Activated naive CD8-positive, alpha-beta T cell treated with anti-CD3 and anti-CD28 coated beads, Interleukin-2, amount 10 ng/mL, durations not matched to agents 7 days and 5 days (primary cell): ENCODE measurements at regions not wholly inside any gene's neighbourhood (a gene's known extent, or its start where the extent isn't known, plus 50 kb on each side); places are given as distances from the start of the nearest gene placed in this dataset.
"Not testable (repeated sequence)": the region's sequence is repeated elsewhere in the genome, so short reads cannot be mapped to it uniquely, and the experiment has no call there.

Source experiments
- ATAC-seq: fragments of 150-1000 bp; cut with Tn5 transposase; one replicate; pipeline ENCODE4 v1.10.0; 2021; ENCODE audit warnings: low read depth, moderate library complexity
- POLR2A ChIA-PET: fragments of 350-600 bp; sonication (Branson Sonifier 250); formaldehyde crosslinking; loops from one replicate; lab custom pipeline; 2021; ENCODE audit warnings: antibody characterized with exemption; lab: Charles Lee
- DNase-seq: peaks from one replicate; pipeline ENCODE4 v3.0.0; 2021
- H3K27ac Mint-ChIP-seq: one replicate; pipeline ENCODE4 v1.8.0; 2022; ENCODE audit warnings: mild to moderate bottlenecking, mixed read lengths
- H3K27me3 Mint-ChIP-seq: one replicate; pipeline ENCODE4 v1.8.0; 2022; ENCODE audit warnings: mild to moderate bottlenecking, moderate library complexity, mixed read lengths
- H3K36me3 Mint-ChIP-seq: one replicate; pipeline ENCODE4 v1.8.0; 2021; ENCODE audit warnings: mild to moderate bottlenecking, mixed read lengths
- H3K4me1 Mint-ChIP-seq: one replicate; pipeline ENCODE4 v1.8.0; 2021; ENCODE audit warnings: mixed read lengths
- H3K4me3 Mint-ChIP-seq: one replicate; pipeline ENCODE4 v1.8.0; 2022; ENCODE audit warnings: mild to moderate bottlenecking, moderate library complexity, mixed read lengths
- H3K9me3 Mint-ChIP-seq: one replicate; pipeline ENCODE4 v1.8.0; 2021; ENCODE audit warnings: mixed read lengths

DNA sequence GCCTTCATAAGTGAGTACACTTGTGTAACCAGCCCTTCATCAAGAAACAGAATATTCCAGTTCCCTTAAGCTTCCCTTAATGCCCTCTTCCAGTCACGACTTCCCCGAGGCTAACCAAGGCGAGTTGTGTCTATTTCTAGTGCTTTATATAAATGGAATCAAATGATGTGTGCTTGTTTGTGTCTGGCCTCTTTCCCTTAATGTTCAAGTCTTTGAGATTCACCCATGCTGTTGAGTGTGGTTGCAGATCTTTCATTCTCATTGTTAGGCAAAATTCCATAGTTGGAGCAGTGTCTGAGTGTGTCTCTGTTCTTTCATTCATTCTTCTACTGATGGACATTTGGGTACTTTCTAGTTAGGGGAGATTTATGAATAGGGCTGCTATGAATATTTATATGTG is 135.0 kb downstream of the CEBPB start:
- POLR2A ChIA-PET, result no interaction called here
- H3K36me3 Mint-ChIP-seq, result peaks cover 2% of the 10 kb centered on the region
- no peak for DNase-seq

DNA sequence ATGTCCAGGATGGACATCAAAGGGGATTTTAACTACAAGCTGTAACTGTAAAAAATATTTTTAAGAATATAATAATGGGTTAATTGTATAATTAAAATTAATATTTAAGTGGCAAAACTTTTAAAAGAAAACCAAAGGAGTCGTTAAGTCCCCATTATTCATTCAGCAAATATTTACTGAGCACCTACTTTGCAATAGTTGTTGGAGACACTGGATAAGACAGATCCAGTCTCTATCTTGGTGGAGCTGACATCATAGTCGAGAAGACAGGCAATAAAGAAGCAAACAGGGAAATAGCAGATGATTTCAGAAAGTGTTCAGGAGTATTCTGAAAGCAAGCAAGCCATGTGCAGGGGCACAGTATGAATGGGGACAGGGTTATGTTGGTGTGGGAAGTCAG is 137.0 kb downstream of the CEBPB start:
- H3K27me3 Mint-ChIP-seq, result peaks cover 25% of the 10 kb centered on the region
- peaks cover 11% of the 10 kb centered on the region for H3K9me3 Mint-ChIP-seq
- ATAC-seq (no peak), DNase-seq (no peak)
- POLR2A ChIA-PET, result no interaction called here
- H3K27ac Mint-ChIP-seq, result no peak overlapping the region
- peaks cover 2% of the 10 kb centered on the region for H3K36me3 Mint-ChIP-seq
- no peak overlapping the region for H3K4me3 Mint-ChIP-seq
- H3K4me1 Mint-ChIP-seq, result peaks cover 13% of the 10 kb centered on the region

More for the DNA sequence above, 135.0 kb downstream of the CEBPB start:
- peaks cover 15% of the 10 kb centered on the region for H3K4me1 Mint-ChIP-seq
- H3K27ac Mint-ChIP-seq, result no peak overlapping the region
- H3K27me3 Mint-ChIP-seq, result peaks cover 17% of the 10 kb centered on the region
- peaks cover 11% of the 10 kb centered on the region for H3K9me3 Mint-ChIP-seq
- H3K4me3 Mint-ChIP-seq, result no peak overlapping the region
- no peak for ATAC-seq

DNA sequence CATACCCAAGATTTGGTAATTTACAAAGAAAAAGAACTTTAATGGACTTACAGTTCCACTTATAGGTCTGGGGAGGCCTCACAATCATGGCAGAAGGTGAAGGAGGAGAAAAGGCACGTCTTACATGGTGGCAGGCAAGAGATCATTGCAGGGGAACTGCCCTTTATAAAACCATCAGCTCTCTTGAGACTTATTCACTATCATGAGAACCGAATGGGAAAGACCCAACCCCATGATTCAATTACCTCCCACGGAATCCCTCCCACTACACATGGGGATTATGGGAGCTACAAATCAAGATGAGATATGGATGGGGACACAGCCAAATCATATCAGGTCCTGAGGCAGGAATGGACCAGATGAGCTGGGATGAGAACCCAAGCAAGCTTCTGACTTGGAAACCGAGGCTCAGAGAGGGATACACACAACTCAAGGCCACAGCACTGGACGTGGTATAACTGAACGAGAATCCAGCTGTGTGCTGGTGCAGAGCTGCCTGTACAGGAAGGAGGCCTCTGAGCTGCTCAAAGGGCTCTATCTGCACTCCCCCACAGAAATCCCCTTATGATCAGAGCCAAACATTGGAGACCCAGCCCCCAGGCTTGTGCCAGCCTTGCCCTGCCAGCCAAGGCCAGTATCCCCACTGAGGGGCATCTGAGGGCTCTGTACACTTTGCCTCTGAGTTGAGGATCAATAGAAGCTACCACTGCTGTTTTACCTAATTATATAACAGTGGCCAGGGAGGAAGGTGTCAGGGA is 137.8 kb downstream of the CEBPB start:
- peaks cover 11% of the 10 kb centered on the region for H3K9me3 Mint-ChIP-seq
- POLR2A ChIA-PET, result no interaction called here
- H3K27me3 Mint-ChIP-seq, result peaks cover 31% of the 10 kb centered on the region
- no peak overlapping the region for H3K4me3 Mint-ChIP-seq
- no peak overlapping the region for H3K27ac Mint-ChIP-seq
- peaks cover 2% of the 10 kb centered on the region for H3K36me3 Mint-ChIP-seq
- DNase-seq (no peak), ATAC-seq (no peak)
- peaks cover 13% of the 10 kb centered on the region for H3K4me1 Mint-ChIP-seq

DNA sequence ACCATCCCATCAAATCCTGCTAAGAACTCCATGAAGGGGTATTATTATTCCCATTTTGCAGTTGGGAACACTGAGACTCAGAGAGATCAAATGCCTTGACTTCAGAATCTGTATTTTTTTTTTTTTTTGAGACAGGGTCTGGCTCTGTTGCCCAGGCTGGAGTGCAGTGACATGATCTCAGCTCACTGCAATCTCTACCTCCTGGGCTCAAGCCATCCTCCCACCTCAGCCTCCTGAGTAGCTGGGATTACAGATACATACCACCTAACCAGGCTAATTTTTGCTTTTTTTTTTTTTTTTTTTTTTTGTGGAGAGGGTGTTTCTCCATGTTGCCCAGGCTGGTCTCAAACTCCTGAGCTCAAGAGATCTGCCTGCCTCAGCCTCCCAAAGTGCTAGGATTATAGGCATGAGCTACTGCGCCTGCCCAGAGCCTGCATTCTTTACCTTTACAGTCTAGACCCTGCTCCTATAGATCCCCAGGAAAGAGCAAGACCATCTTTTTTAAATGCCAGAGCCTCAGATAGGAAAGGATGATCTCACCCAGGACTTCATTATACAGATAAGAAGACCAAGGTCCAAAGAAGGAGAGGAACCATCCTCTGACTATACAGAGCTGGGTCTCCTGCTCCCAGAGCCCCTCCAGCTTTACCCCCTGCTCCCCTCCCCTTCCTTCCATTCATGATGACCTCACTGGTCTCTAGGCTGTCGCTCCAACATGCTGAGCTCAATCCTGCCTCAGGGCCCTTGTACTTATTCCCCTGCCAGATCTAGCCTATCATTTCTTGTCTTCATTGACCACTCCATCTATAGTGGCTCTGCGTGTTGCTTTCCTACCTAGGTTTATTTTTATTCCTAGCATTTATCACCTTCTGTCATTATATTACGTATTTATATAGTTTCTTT is 138.6 kb downstream of the CEBPB start:
- no peak for ATAC-seq
- Mint-ChIP-seq H3K4me1 (peaks cover 13% of the 10 kb centered on the region), H3K27ac (no peak overlapping the region), H3K36me3 (peaks cover 2% of the 10 kb centered on the region), H3K4me3 (no peak overlapping the region), H3K27me3 (peaks cover 36% of the 10 kb centered on the region), H3K9me3 (peaks cover 11% of the 10 kb centered on the region)
- POLR2A ChIA-PET, result interaction anchor here (0.6 kb wide), 2 partner anchors 71 to 133 kb away, joined by 3 to 5 read pairs; no protein-coding TSS in a partner anchor
- no peak for DNase-seq

DNA sequence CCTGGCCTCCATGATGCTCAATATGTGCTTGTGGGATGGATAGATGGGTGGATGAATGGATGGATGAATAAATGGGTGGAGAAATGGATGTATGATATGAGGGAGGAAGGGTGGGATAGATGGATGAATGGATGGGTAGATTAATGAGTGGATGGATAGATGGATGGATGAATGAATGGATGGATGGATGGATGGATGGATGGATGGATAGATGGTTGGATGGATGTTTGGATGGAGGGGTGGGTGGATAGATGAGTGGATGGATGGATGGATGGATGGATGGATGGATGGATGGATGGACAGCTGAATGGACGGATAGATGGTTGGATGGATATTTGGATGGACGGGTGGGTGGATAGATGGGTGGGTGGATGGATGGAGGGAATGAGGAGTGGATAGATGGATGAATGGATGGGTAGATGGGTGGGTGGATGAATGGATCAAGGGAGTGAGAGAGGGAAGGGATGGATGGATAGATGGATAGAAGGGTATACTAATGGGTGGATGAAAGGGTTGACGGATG is 139.4 kb downstream of the CEBPB start:
- peaks cover 11% of the 10 kb centered on the region for H3K9me3 Mint-ChIP-seq

DNA sequence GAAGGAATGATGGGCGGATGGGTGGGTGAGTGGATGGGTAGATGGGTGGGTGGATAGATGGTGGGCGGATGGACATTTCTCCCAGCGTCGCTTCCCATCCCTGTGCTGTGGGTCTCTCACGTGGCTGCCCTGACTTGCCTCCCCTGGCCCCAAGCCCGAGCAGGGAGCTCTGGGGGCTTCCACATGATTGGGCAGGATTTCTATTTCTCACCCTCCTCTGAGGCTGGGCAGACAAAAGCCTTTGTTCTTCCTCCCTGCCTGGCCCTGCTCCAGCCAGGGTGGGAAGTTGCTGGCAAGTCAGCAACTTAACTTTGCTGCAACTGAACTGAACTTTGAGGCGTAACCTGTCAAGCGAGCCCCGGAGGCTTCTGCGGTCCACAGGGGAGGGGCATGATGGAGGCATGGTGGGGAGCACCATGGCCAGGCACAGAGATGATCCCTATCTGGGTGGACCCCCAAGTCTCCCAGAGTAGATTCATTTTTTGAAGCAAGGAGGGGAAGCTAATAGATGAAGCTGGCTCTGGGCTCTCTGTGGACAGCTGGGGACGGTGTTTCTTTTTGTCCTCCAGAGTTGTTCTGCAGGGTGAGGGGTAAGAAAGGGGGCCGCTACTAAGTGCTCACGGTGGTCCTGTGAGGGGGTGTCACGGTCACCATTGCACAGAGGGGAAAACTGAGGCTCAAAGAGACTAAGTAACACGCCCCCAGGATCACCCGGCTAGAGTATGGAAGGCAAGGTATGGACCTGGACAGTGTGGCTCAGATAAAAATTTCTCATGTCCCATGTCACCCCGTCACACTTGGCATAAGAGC is 140.1 kb downstream of the CEBPB start:
- ATAC-seq (no peak), DNase-seq (no peak)
- Mint-ChIP-seq H3K27me3 (peaks cover 40% of the 10 kb centered on the region), H3K36me3 (peaks cover under 1% of the 10 kb centered on the region), H3K27ac (peak overlapping the region; percentile 40), H3K9me3 (peaks cover 9% of the 10 kb centered on the region), H3K4me1 (peaks cover 16% of the 10 kb centered on the region), H3K4me3 (no peak overlapping the region)
- POLR2A ChIA-PET, result interaction anchor here (0.8 kb wide), 1 partner anchor 35 kb away, joined by 5 read pairs; no protein-coding TSS in a partner anchor

More for the DNA sequence above, 139.4 kb downstream of the CEBPB start:
- no peak for DNase-seq
- peaks cover 40% of the 10 kb centered on the region for H3K27me3 Mint-ChIP-seq
- peak overlapping the region; percentile 40 for H3K27ac Mint-ChIP-seq
- POLR2A ChIA-PET, result interaction anchor here (0.6 kb wide), 1 partner anchor 134 kb away, joined by 3 read pairs; no protein-coding TSS in a partner anchor
- H3K36me3 Mint-ChIP-seq, result peaks cover 2% of the 10 kb centered on the region
- ATAC-seq, result no peak
- H3K4me1 Mint-ChIP-seq, result peaks cover 14% of the 10 kb centered on the region
- no peak overlapping the region for H3K4me3 Mint-ChIP-seq

DNA sequence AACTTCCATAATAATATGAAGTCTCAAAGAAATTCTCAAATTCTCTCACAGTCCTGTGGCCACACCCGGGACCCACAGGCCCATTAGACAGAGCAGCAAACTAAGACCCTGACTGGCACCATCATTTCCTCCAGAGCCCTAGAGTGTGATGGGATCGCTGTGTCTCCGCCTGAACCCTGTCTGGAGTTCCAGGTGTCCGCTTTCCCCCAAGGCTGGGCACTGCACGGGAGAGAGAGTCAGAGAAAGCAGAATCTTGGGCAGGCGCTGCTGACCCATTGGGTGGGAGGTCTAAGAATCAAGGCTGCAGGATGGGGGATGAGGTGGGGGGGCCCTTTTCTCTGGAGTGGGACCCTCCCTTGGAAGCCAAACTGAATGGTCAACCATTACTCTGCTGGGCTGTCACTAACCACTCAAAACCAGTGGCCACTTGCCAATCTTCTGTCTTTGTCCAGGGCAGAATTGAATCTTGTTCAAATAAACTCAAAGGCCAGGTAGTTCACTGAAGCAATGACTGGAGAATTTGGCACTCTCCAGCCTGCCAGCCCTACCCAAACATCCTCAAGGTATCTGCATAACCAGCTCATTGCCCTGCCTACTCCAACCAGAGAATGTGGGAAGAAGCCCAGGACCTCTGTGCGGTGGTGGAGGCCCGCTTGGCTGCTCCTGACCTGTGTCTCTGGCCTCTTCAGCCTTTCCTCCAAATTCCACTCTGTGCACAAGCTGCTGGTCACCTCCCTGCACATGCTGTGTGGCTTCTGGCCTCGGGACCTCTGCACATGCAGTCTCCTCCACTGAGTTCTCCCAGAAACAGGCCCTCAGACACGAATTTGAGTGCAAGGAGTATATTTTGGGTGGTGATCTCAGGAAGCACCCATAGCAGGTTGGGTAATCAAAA is 141.1 kb downstream of the CEBPB start:
- DNase-seq (no peak), ATAC-seq (no peak)
- Mint-ChIP-seq H3K27ac (no peak overlapping the region), H3K36me3 (no peaks in the 10 kb centered on the region), H3K27me3 (peaks cover 40% of the 10 kb centered on the region), H3K9me3 (peaks cover 8% of the 10 kb centered on the region), H3K4me3 (no peak overlapping the region), H3K4me1 (peaks cover 22% of the 10 kb centered on the region)
- POLR2A ChIA-PET, result interaction anchor here (0.8 kb wide), 1 partner anchor 36 kb away, joined by 5 read pairs; no protein-coding TSS in a partner anchor

DNA sequence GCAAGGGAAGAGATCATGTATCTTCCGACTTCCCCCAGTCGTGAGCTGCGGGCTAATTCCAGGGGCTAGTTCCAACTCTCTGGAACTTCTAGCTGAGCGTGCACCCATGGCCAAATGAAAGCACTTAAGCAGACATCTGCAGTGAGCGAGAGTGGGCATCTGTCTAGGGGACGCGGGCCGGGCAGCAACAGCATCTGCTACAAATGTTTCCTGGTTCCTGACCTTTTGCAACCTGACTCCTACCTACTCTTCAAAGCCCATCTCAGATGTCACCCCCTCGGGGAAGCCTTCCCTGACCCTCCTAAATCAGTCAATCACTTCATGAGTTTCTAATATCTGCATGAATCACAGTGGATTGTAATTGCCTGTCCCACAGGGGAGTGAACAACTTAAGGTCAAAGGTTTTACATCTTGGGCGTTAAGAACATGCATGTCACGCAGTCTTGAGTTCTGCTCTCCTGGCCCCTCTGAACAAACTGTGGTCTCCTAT is 141.9 kb downstream of the CEBPB start:
- DNase-seq, result no peak

DNA sequence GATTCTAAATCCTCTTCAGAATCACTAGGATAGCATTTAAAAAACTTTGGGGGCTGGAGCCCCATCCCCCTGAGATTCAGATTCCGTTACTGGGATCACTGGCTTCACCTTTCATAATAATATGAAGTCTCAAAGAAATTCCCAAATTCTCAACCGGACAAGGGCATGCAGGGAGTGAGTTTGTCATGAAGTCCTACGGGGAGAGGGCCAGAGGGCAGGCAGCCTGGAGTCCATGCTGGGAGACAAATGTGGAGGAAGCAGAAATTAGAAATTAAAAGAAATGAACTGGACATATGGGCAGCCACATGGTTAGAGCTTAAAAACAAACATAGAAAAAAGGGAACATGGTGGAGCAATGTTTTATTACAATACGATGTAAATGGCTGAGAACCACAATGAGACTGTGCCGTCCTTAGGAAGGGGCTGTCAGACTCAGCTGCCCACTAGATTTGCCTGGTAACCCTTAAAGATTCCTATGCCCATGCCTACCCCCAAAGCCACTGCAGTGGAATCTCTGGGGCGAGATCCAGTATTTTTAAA is 142.6 kb downstream of the CEBPB start:
- Mint-ChIP-seq H3K27me3 (peaks cover 35% of the 10 kb centered on the region), H3K27ac (no peak overlapping the region), H3K4me3 (no peak overlapping the region), H3K36me3 (no peaks in the 10 kb centered on the region), H3K9me3 (peaks cover 8% of the 10 kb centered on the region), H3K4me1 (peaks cover 34% of the 10 kb centered on the region)
- ATAC-seq, result no peak
- DNase-seq, result no peak
- POLR2A ChIA-PET, result no interaction called here

More for the DNA sequence above, 141.9 kb downstream of the CEBPB start:
- ATAC-seq, result no peak
- H3K4me3 Mint-ChIP-seq, result no peak overlapping the region
- no peaks in the 10 kb centered on the region for H3K36me3 Mint-ChIP-seq
- H3K27ac Mint-ChIP-seq, result no peak overlapping the region
- POLR2A ChIA-PET, result no interaction called here
- peaks cover 40% of the 10 kb centered on the region for H3K27me3 Mint-ChIP-seq
- H3K9me3 Mint-ChIP-seq, result peaks cover 8% of the 10 kb centered on the region
- H3K4me1 Mint-ChIP-seq, result peaks cover 28% of the 10 kb centered on the region

DNA sequence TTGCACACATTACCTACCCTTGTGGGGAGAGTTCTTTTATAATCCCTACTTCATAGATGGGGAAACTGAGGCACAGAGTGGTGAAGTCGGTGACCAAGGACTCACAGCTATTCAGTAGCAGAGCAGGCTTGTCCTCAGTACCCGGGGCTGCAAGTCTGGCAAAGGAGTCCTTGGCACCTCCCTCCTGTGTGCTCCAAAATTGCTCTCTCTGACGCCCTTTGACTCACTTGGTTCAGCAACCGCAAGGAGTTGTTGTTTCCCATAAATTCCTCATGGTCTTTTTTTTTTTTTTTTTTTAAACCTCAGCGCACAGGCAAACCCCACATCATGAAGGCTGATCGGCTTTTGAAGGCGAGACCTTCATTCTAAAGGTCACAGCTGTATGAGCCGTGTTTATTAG is 143.2 kb downstream of the CEBPB start:
- peaks cover 8% of the 10 kb centered on the region for H3K9me3 Mint-ChIP-seq
- H3K4me3 Mint-ChIP-seq, result no peak overlapping the region
- POLR2A ChIA-PET, result interaction anchor here (0.7 kb wide), 1 partner anchor 154 kb away, joined by 5 read pairs; no protein-coding TSS in a partner anchor
- H3K36me3 Mint-ChIP-seq, result no peaks in the 10 kb centered on the region
- no peak overlapping the region for H3K27ac Mint-ChIP-seq
- DNase-seq (no peak), ATAC-seq (no peak)
- peaks cover 40% of the 10 kb centered on the region for H3K4me1 Mint-ChIP-seq
- peaks cover 35% of the 10 kb centered on the region for H3K27me3 Mint-ChIP-seq

DNA sequence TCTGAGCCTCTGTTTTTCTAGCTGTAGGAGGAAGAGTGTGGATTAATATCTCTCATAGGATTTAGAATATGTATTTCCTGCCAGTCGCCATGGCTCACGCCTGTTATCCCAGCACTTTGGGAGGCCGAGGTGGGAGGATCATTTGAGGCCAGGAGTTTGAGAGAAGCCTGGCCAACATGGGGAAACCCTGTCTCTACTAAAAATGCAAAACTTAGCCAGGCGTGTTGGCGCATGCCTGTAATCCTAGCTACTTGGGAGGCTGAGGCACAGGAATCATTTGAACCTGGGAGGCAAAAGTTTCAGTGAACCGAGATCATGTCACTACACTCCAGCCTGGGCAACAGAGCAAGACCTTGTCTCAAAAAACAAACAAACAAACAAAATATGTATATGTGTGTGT is 143.9 kb downstream of the CEBPB start:
- ATAC-seq, DNase-seq, H3K4me3 Mint-ChIP-seq, H3K9me3 Mint-ChIP-seq, H3K36me3 Mint-ChIP-seq, H3K27ac Mint-ChIP-seq: not testable (repeated sequence)
- H3K27me3 Mint-ChIP-seq, result peaks cover 31% of the 10 kb centered on the region
- POLR2A ChIA-PET, result interaction anchor here (0.7 kb wide), 1 partner anchor 154 kb away, joined by 5 read pairs; no protein-coding TSS in a partner anchor
- peaks cover 46% of the 10 kb centered on the region for H3K4me1 Mint-ChIP-seq
